Stimulated activated CD4-positive, alpha-beta T cell treated with anti-CD3 and anti-CD28 coated beads, TNF-alpha, amount 100 ng/mL, for 4 hours (primary cell): ENCODE measurements at regions not wholly inside any gene's neighbourhood (a gene's known extent, or its start where the extent isn't known, plus 50 kb on each side); places are given as distances from the start of the nearest gene placed in this dataset.

Experiments
- DNase-seq, 3 experiments: peaks; one replicate each; pipeline ENCODE4 v3.0.0-alpha.2; 2020; ENCODE audit warnings: low read depth in 3 of 3

GRCh38 chr18:71899707-71900472 lies 644.3 kb downstream of the CBLN2 start:
- DNase-seq, result no peak

- no peak for DNase-seq
These were observed 645.0 kb downstream of the CBLN2 start for GRCh38 chr18:71899183-71899582.

- DNase-seq, result no peak
These were observed 656.6 kb downstream of the CBLN2 start for GRCh38 chr18:71887509-71887908.

- no peak for DNase-seq
These were observed 665.9 kb downstream of the CBLN2 start for GRCh38 chr18:71878226-71878625.

GRCh38 chr18:71873695-71874094 lies 670.4 kb downstream of the CBLN2 start:
- no peak for DNase-seq

- no peak for DNase-seq
These were observed 678.3 kb downstream of the CBLN2 start for GRCh38 chr18:71865888-71866287.

GRCh38 chr18:71850602-71851001 lies 693.5 kb downstream of the CBLN2 start:
- no peak for DNase-seq

GRCh38 chr18:71849407-71849806 lies 694.7 kb downstream of the CBLN2 start:
- DNase-seq, result no peak

- DNase-seq, result no peak
These were observed 697.4 kb downstream of the CBLN2 start for GRCh38 chr18:71846716-71847115.

- DNase-seq, result no peak
These were observed 699.3 kb downstream of the CBLN2 start for GRCh38 chr18:71844814-71845213.

GRCh38 chr18:71842666-71843065 lies 701.5 kb downstream of the CBLN2 start:
- no peak for DNase-seq

- no peak for DNase-seq
These were observed 706.6 kb downstream of the CBLN2 start for GRCh38 chr18:71837547-71837946.

- no peak for DNase-seq
These were observed 711.1 kb downstream of the CBLN2 start for GRCh38 chr18:71832946-71833617.

- no peak for DNase-seq
These were observed 713.1 kb downstream of the CBLN2 start for GRCh38 chr18:71831039-71831438.

GRCh38 chr18:71827301-71827700 lies 716.8 kb downstream of the CBLN2 start:
- no peak for DNase-seq

- DNase-seq, result no peak
These were observed 728.8 kb downstream of the CBLN2 start for GRCh38 chr18:71815305-71815704.

GRCh38 chr18:71809711-71810110 lies 734.4 kb downstream of the CBLN2 start:
- no peak for DNase-seq

- no peak for DNase-seq
These were observed 735.5 kb downstream of the CBLN2 start for GRCh38 chr18:71808616-71809015.

GRCh38 chr18:71807586-71807985 lies 736.6 kb downstream of the CBLN2 start:
- no peak for DNase-seq

- DNase-seq, result no peak
These were observed 745.0 kb downstream of the CBLN2 start for GRCh38 chr18:71798986-71799673.

GRCh38 chr18:71797554-71797953 lies 746.6 kb downstream of the CBLN2 start:
- no peak for DNase-seq

GRCh38 chr18:71784777-71785176 lies 759.4 kb downstream of the CBLN2 start:
- DNase-seq, result no peak

GRCh38 chr18:71760541-71760940 lies 783.6 kb downstream of the CBLN2 start:
- DNase-seq, result no peak
